Cerebellar cortex (tissue), 1 donor: ENCODE measurements at regions not wholly inside any gene's neighbourhood (a gene's known extent, or its start where the extent isn't known, plus 50 kb on each side); places are given as distances from the start of the nearest gene placed in this dataset.
"Not testable (repeated sequence)": the region's sequence is repeated elsewhere in the genome, so short reads cannot be mapped to it uniquely, and the experiment has no call there.

Experiments used
- DNase-seq: peaks from one replicate; pipeline ENCODE4 v3.0.0-alpha.2; 2015; ENCODE audit warnings: low spot score

- no peak for DNase-seq
Measured at GRCh38 chr2:234156326-234156725, 105.8 kb downstream of the SPP2 start.

GRCh38 chr2:234152835-234153234, 102.3 kb downstream of the SPP2 start:
- DNase-seq = not testable (repeated sequence)

GRCh38 chr2:234147335-234147861, 96.9 kb downstream of the SPP2 start:
- no peak for DNase-seq

- DNase-seq = no peak
Measured at GRCh38 chr2:234146087-234146826, 95.8 kb downstream of the SPP2 start.

GRCh38 chr2:234145511-234145910, 95.0 kb downstream of the SPP2 start:
- no peak for DNase-seq

GRCh38 chr2:234145057-234145456, 94.6 kb downstream of the SPP2 start:
- no peak for DNase-seq

- DNase-seq = no peak
Measured at GRCh38 chr2:234143896-234144295, 93.4 kb downstream of the SPP2 start.

- DNase-seq = no peak
Measured at GRCh38 chr2:234142530-234142929, 92.0 kb downstream of the SPP2 start.

- no peak for DNase-seq
Measured at GRCh38 chr2:234139755-234140154, 89.3 kb downstream of the SPP2 start.

GRCh38 chr2:234138836-234139235, 88.3 kb downstream of the SPP2 start:
- DNase-seq = no peak

GRCh38 chr2:234137400-234138014, 87.0 kb downstream of the SPP2 start:
- DNase-seq = no peak

- DNase-seq = peak; percentile 7
Measured at GRCh38 chr2:234136461-234136860, 86.0 kb downstream of the SPP2 start.

GRCh38 chr2:234135750-234136221, 85.3 kb downstream of the SPP2 start:
- peak; percentile 89 for DNase-seq

GRCh38 chr2:234134496-234134895, 84.0 kb downstream of the SPP2 start:
- DNase-seq = no peak

- DNase-seq = no peak
Measured at GRCh38 chr2:234133004-234133403, 82.5 kb downstream of the SPP2 start.

GRCh38 chr2:234130777-234131181, 80.3 kb downstream of the SPP2 start:
- no peak for DNase-seq

GRCh38 chr2:234128606-234129005, 78.1 kb downstream of the SPP2 start:
- DNase-seq = no peak
